Fibroblast of lung (primary cell): ENCODE measurements at regions not wholly inside any gene's neighbourhood (a gene's known extent, or its start where the extent isn't known, plus 50 kb on each side); places are given as distances from the start of the nearest gene placed in this dataset.

Experiments used
- DNase-seq, 2 donors: peaks; one replicate each; pipeline versions ENCODE4 v3.0.0 to v3.0.0-alpha.2; 2010; ENCODE audit warnings: low read depth in 2 of 2
- H2AFZ ChIP-seq: 2 replicates; pipeline ENCODE4 v1.5.1; 2012; ENCODE audit warnings: low read length, control low read depth, inconsistent platforms
- H3K27ac ChIP-seq: 2 replicates; pipeline ENCODE4 v1.5.1; 2011; ENCODE audit warnings: low read length, control low read depth; ENCODE audit not compliant: insufficient read depth
- H3K27me3 ChIP-seq: 2 replicates; pipeline ENCODE4 v1.5.1; 2011; ENCODE audit warnings: mild to moderate bottlenecking, low read length; ENCODE audit not compliant: control insufficient read depth, insufficient read depth
- H3K36me3 ChIP-seq: 2 replicates; pipeline ENCODE4 v1.5.1; 2011; ENCODE audit warnings: low read length; ENCODE audit not compliant: control insufficient read depth, insufficient read depth
- H3K4me1 ChIP-seq: 2 replicates; pipeline ENCODE4 v1.5.1; 2011; ENCODE audit warnings: low read length; ENCODE audit not compliant: control insufficient read depth, insufficient read depth; ENCODE audit errors: extremely low read depth
- H3K4me2 ChIP-seq: 2 replicates; pipeline ENCODE4 v1.5.1; 2011; ENCODE audit warnings: low read length, control low read depth; ENCODE audit not compliant: insufficient read depth; ENCODE audit errors: extremely low read depth
- H3K4me3 ChIP-seq, 4 experiments: fragments of 200-600 bp in 1 of 4; sonication (generic) in 1 of 4; replicated peaks in 1 of 4; 2 replicates each; pipeline ENCODE4 v1.5.1; 2011 to 2016; ENCODE audit warnings: low read length in 4 of 4, low read depth in 3 of 4, mild to moderate bottlenecking in 3 of 4, control low read depth in 2 of 4, inconsistent platforms in 1 of 4, mixed read lengths in 1 of 4; ENCODE audit not compliant: insufficient read depth in 1 of 4; ENCODE audit errors: control extremely low read depth in 1 of 4
- H3K79me2 ChIP-seq: 2 replicates; pipeline ENCODE4 v1.5.1; 2012; ENCODE audit warnings: mild to moderate bottlenecking, low read length, inconsistent platforms; ENCODE audit not compliant: control insufficient read depth, insufficient read depth
- H3K9ac ChIP-seq: 2 replicates; pipeline ENCODE4 v1.5.1; 2011; ENCODE audit warnings: mild to moderate bottlenecking, low read length, control low read depth; ENCODE audit not compliant: insufficient read depth
- H3K9me3 ChIP-seq: 2 replicates; pipeline ENCODE4 v1.5.1; 2012; ENCODE audit warnings: low read depth, low read length; ENCODE audit not compliant: control insufficient read depth, insufficient read depth
- H4K20me1 ChIP-seq: 2 replicates; pipeline ENCODE4 v1.5.1; 2011; ENCODE audit warnings: low read length; ENCODE audit not compliant: control insufficient read depth, insufficient read depth; ENCODE audit errors: extremely low read depth
- EZH2 ChIP-seq: IDR thresholded peaks from 2 replicates; pipeline ENCODE4 v1.5.1; 2012; ENCODE audit warnings: low read length, control low read depth, mild to moderate bottlenecking; ENCODE audit errors: missing control alignments
- TF ChIP-seq, protein P1 (sequence below), 2 donors: IDR thresholded peaks in 1 of 2; conservative IDR thresholded peaks in 1 of 2; 1 replicate in 1 of 2; 2 replicates in 1 of 2; pipeline ENCODE4 v1.5.1; 2011 to 2012; ENCODE audit warnings: low read length in 2 of 2, control low read depth in 1 of 2, inconsistent platforms in 1 of 2, low read depth in 1 of 2, mild to moderate bottlenecking in 1 of 2

DNA sequence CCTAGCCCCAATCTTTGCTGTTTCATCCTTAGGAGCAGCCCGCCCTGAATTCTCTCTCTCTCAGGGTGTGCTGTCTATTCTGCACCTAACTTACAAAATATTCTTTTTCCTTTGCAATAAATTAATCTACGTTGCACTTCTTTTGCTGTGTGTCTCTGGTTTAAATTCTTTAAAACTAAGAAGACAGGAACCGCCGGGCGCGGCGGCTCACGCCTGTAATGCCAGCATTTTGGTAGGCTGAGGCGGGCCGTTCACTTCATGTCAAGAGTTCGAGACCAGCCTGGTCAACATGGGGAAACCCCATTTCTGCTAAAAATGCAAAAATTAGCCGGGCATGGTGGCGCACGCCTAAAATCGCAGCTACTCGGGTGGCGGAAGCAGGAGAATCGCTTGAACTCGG, 148.5 kb upstream of the PRSS16 start:
- no peaks in the 10 kb centered on the region for H4K20me1 ChIP-seq
- TF ChIP-seq, protein P1, sequence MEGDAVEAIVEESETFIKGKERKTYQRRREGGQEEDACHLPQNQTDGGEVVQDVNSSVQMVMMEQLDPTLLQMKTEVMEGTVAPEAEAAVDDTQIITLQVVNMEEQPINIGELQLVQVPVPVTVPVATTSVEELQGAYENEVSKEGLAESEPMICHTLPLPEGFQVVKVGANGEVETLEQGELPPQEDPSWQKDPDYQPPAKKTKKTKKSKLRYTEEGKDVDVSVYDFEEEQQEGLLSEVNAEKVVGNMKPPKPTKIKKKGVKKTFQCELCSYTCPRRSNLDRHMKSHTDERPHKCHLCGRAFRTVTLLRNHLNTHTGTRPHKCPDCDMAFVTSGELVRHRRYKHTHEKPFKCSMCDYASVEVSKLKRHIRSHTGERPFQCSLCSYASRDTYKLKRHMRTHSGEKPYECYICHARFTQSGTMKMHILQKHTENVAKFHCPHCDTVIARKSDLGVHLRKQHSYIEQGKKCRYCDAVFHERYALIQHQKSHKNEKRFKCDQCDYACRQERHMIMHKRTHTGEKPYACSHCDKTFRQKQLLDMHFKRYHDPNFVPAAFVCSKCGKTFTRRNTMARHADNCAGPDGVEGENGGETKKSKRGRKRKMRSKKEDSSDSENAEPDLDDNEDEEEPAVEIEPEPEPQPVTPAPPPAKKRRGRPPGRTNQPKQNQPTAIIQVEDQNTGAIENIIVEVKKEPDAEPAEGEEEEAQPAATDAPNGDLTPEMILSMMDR (conservative IDR thresholded peaks at IDR 0.05 in 1 of 2, IDR thresholded peaks at IDR 0.05 in 1 of 2; ENCODE audit: low read depth in 1 of 2, low read length in 2 of 2) = no peak
- no peak for TF ChIP-seq EZH2
- no peaks in the 10 kb centered on the region for H3K27me3 ChIP-seq
- H2AFZ ChIP-seq = no peak overlapping the region
- no peak overlapping the region for H3K4me2 ChIP-seq
- no peaks in the 10 kb centered on the region for H3K9me3 ChIP-seq
- no peaks in the 10 kb centered on the region for H3K79me2 ChIP-seq
- no peak overlapping the region for H3K9ac ChIP-seq
- no peak overlapping the region for H3K27ac ChIP-seq
- H3K4me1 ChIP-seq = no peaks in the 10 kb centered on the region
- DNase-seq = no peak
- no peaks in the 10 kb centered on the region for H3K36me3 ChIP-seq
- no peak overlapping the region for H3K4me3 ChIP-seq

DNA sequence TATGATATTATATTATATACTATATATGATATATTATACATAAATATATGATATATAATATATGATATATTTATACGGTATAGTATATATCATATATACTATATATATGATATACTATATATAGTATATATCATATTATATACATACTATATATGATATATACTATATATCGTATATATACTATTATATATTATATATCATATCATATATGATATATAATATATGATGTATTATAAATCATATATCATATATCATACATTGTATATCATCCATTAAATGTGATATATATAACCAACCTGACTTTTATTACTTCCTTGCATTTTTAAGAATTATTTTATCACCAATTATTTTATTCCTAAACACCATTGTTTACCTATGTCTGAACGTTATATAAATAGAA, 146.6 kb upstream of the PRSS16 start:
- Histone ChIP-seq H3K4me2 (no peak overlapping the region), H3K27me3 (no peaks in the 10 kb centered on the region), H2AFZ (no peak overlapping the region), H3K4me1 (no peaks in the 10 kb centered on the region), H3K27ac (no peak overlapping the region), H3K4me3 (no peak overlapping the region), H4K20me1 (no peaks in the 10 kb centered on the region), H3K9ac (no peak overlapping the region), H3K9me3 (no peaks in the 10 kb centered on the region), H3K36me3 (no peaks in the 10 kb centered on the region), H3K79me2 (no peaks in the 10 kb centered on the region)
- no peak for DNase-seq
- no peak for TF ChIP-seq EZH2
- TF ChIP-seq, protein P1 (conservative IDR thresholded peaks at IDR 0.05 in 1 of 2, IDR thresholded peaks at IDR 0.05 in 1 of 2; ENCODE audit: low read depth in 1 of 2, low read length in 2 of 2) = no peak

DNA sequence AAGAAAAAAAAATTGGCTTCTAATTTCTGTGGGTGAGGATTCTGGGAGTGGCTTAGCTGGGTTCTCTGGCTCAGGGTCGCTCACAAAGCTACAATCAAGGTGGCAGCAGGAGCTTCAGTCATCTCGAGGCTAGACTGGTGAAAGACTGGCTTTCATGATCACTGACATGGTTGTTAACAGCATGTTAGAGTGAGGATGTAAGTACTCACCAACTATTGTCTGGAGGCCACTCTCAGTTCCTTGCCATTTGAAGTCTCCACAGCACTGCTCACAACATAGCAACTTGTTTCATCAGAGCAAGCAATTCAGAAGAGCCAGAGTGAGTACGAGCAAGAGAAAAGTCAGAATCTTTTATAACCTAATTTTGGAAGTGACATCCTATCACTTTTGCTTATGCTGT, 145.7 kb upstream of the PRSS16 start:
- Histone ChIP-seq H3K36me3 (no peaks in the 10 kb centered on the region), H3K9ac (no peak overlapping the region), H3K4me2 (no peak overlapping the region), H3K27me3 (no peaks in the 10 kb centered on the region), H3K4me1 (no peaks in the 10 kb centered on the region), H3K79me2 (no peaks in the 10 kb centered on the region), H2AFZ (no peak overlapping the region), H3K9me3 (no peaks in the 10 kb centered on the region), H3K27ac (no peak overlapping the region), H4K20me1 (no peaks in the 10 kb centered on the region), H3K4me3 (no peak overlapping the region)
- TF ChIP-seq, protein P1 (conservative IDR thresholded peaks at IDR 0.05 in 1 of 2, IDR thresholded peaks at IDR 0.05 in 1 of 2; ENCODE audit: low read depth in 1 of 2, low read length in 2 of 2) = no peak
- no peak for TF ChIP-seq EZH2
- no peak for DNase-seq
